OCI-LY1 (cell line): ENCODE measurements at regions not wholly inside any gene's neighbourhood (a gene's known extent, or its start where the extent isn't known, plus 50 kb on each side); places are given as distances from the start of the nearest gene placed in this dataset.

Experiments
- H2AFZ ChIP-seq: fragments of 200-600 bp; sonication (generic), shearing (Covaris generic); 2 replicates; pipeline ENCODE4 v1.6.0; 2014; ENCODE audit warnings: antibody characterized with exemption, mild to moderate bottlenecking, low read length
- H3F3A ChIP-seq: fragments of 200-600 bp; sonication (generic), shearing (Covaris generic); 2 replicates; pipeline ENCODE4 v1.6.0; 2014; ENCODE audit warnings: mild to moderate bottlenecking, antibody characterized with exemption, low read length, moderate library complexity; ENCODE audit not compliant: insufficient read depth
- H3K27ac ChIP-seq: fragments of 200-600 bp; sonication (generic); 2 replicates; pipeline ENCODE4 v1.5.1; 2014; ENCODE audit warnings: low read length, mixed run types, mild to moderate bottlenecking, low read depth; ENCODE audit not compliant: poor library complexity, severe bottlenecking
- H3K27me3 ChIP-seq: fragments of 200-600 bp; sonication (generic); 2 replicates; pipeline ENCODE4 v1.6.0; 2014; ENCODE audit warnings: antibody characterized with exemption, mild to moderate bottlenecking, low read length, moderate library complexity; ENCODE audit not compliant: insufficient read depth
- H3K36me3 ChIP-seq: fragments of 200-600 bp; sonication (generic); 2 replicates; pipeline ENCODE4 v1.6.1; 2014; ENCODE audit warnings: mild to moderate bottlenecking, antibody characterized with exemption, low read length, moderate library complexity, mixed read lengths; ENCODE audit not compliant: insufficient read depth
- H3K4me1 ChIP-seq: fragments of 200-600 bp; sonication (generic); 2 replicates; pipeline ENCODE4 v1.5.1; 2014; ENCODE audit warnings: mild to moderate bottlenecking, low read length, moderate library complexity; ENCODE audit not compliant: insufficient read depth, severe bottlenecking
- H3K4me2 ChIP-seq: fragments of 200-600 bp; sonication (generic), shearing (Covaris generic); 2 replicates; pipeline ENCODE4 v1.6.1; 2014; ENCODE audit warnings: low read length
- H3K4me3 ChIP-seq: fragments of 200-600 bp; sonication (generic); 2 replicates; pipeline ENCODE4 v1.5.1; 2014; ENCODE audit warnings: low read length, low read depth, mild to moderate bottlenecking, mixed read lengths; ENCODE audit not compliant: poor library complexity, severe bottlenecking
- H3K79me2 ChIP-seq: fragments of 200-600 bp; shearing (Covaris generic); 2 replicates; pipeline ENCODE4 v1.6.1; 2016; ENCODE audit warnings: mixed run types, low read length, mixed read lengths; ENCODE audit not compliant: insufficient read depth
- H3K9ac ChIP-seq: fragments of 200-600 bp; sonication (generic), shearing (Covaris generic); 2 replicates; pipeline ENCODE4 v1.6.1; 2014; ENCODE audit warnings: mild to moderate bottlenecking, low read length, mixed read lengths
- H3K9me2 ChIP-seq: fragments of 200-600 bp; sonication (generic), shearing (Covaris generic); 2 replicates; pipeline ENCODE4 v1.6.1; 2014; ENCODE audit warnings: low read depth, mild to moderate bottlenecking, low read length, mixed read lengths
- H3K9me3 ChIP-seq: fragments of 200-600 bp; shearing (Covaris generic); 2 replicates; pipeline ENCODE4 v1.6.1; 2014; ENCODE audit warnings: low read length, mixed read lengths
- H4K20me1 ChIP-seq: fragments of 200-600 bp; sonication (generic), shearing (Covaris generic); 2 replicates; pipeline ENCODE4 v1.6.0; 2016; ENCODE audit warnings: mild to moderate bottlenecking, low read length; ENCODE audit not compliant: insufficient read depth
- CTCF ChIP-seq: fragments of 200-600 bp; sonication (generic), shearing (Covaris generic); IDR thresholded peaks from 2 replicates; pipeline ENCODE4 v1.5.1; 2017; ENCODE audit warnings: mild to moderate bottlenecking, antibody characterized with exemption, low read length, moderate library complexity, mixed read lengths
- EZH2 ChIP-seq: fragments of 200-600 bp; sonication (generic), shearing (Covaris generic); IDR thresholded peaks from 2 replicates; pipeline ENCODE4 v1.8.0; 2017; ENCODE audit warnings: borderline replicate concordance, mixed run types, mild to moderate bottlenecking, antibody characterized with exemption, low read length, moderate library complexity, mixed read lengths

- Histone ChIP-seq H3F3A (no peaks in the 10 kb centered on the region), H3K27ac (no peak overlapping the region), H3K36me3 (no peaks in the 10 kb centered on the region), H2AFZ (no peak overlapping the region), H3K4me2 (no peak overlapping the region), H4K20me1 (no peaks in the 10 kb centered on the region), H3K4me1 (no peaks in the 10 kb centered on the region), H3K9ac (no peak overlapping the region), H3K79me2 (no peaks in the 10 kb centered on the region), H3K4me3 (no peak overlapping the region), H3K9me3 (no peaks in the 10 kb centered on the region), H3K27me3 (no peaks in the 10 kb centered on the region), H3K9me2 (no peaks in the 10 kb centered on the region)
- TF ChIP-seq CTCF (no peak), EZH2 (no peak)
Observed at GRCh38 chr9:2335260-2335659, 286.3 kb upstream of the VLDLR start.

GRCh38 chr9:2336055-2336454 lies 285.5 kb upstream of the VLDLR start:
- peak; percentile 56 for TF ChIP-seq CTCF
- TF ChIP-seq EZH2, result no peak
- Histone ChIP-seq H3K36me3 (no peaks in the 10 kb centered on the region), H3K4me2 (no peak overlapping the region), H3K79me2 (no peaks in the 10 kb centered on the region), H4K20me1 (no peaks in the 10 kb centered on the region), H3K9me2 (no peaks in the 10 kb centered on the region), H3K9ac (no peak overlapping the region), H3K9me3 (no peaks in the 10 kb centered on the region), H3K4me3 (no peak overlapping the region), H3K4me1 (no peaks in the 10 kb centered on the region), H3K27ac (no peak overlapping the region), H3K27me3 (no peaks in the 10 kb centered on the region), H2AFZ (no peak overlapping the region), H3F3A (no peaks in the 10 kb centered on the region)

- H3K4me3 ChIP-seq, result no peak overlapping the region
- no peak overlapping the region for H3K27ac ChIP-seq
- H3K9me3 ChIP-seq, result no peaks in the 10 kb centered on the region
- H4K20me1 ChIP-seq, result no peaks in the 10 kb centered on the region
- H3F3A ChIP-seq, result no peaks in the 10 kb centered on the region
- H3K36me3 ChIP-seq, result no peaks in the 10 kb centered on the region
- no peak overlapping the region for H2AFZ ChIP-seq
- TF ChIP-seq EZH2 (no peak), CTCF (no peak)
- no peaks in the 10 kb centered on the region for H3K9me2 ChIP-seq
- H3K4me2 ChIP-seq, result no peak overlapping the region
- no peaks in the 10 kb centered on the region for H3K79me2 ChIP-seq
- H3K9ac ChIP-seq, result no peak overlapping the region
- no peaks in the 10 kb centered on the region for H3K27me3 ChIP-seq
- no peaks in the 10 kb centered on the region for H3K4me1 ChIP-seq
Observed at GRCh38 chr9:2337131-2337530, 284.5 kb upstream of the VLDLR start.
